ENCODE measurements at regions not wholly inside any gene's neighbourhood (a gene's known extent, or its start where the extent isn't known, plus 50 kb on each side); places are given as distances from the start of the nearest gene placed in this dataset.
A peak's percentile ranks its signal among the peaks of the same experiment; 100 is the strongest.

- H3K36me3 ChIP-seq (ENCODE audit: insufficient read depth in 1 of 2, low read depth in 1 of 2): no peaks in the 10 kb centered on the region
- no peak for TF ChIP-seq CTCF (IDR thresholded peaks at IDR 0.05)
- H3K4me1 ChIP-seq: peaks cover 14% of the 10 kb centered on the region
- no peak overlapping the region for H3K27ac ChIP-seq
- H3K4me3 ChIP-seq: no peak overlapping the region
- intact Hi-C loops (cut with DNase I): no loop called here
- H3K9me3 ChIP-seq: no peaks in the 10 kb centered on the region
- WGBS, 3 donors: 43 to 59% (median 46%) methylated on average over 2 of the region's 2 CpGs
- H3K27me3 ChIP-seq (ENCODE audit: insufficient read depth in 3 of 3, low read length in 2 of 3): peaks cover 0 to 23% (median 3%) of the 10 kb centered on the region in 3 donors
- no peak for DNase-seq
- no peak for ATAC-seq
Measured at GRCh38 chr9:129434187-129434586, 186.7 kb downstream of the C9orf50 start.

- no peak overlapping the region for H3K27ac ChIP-seq
- H3K4me1 ChIP-seq: peaks cover 8% of the 10 kb centered on the region
- ATAC-seq (peak in 2 of 4 donors; percentile 42 to 74), DNase-seq (no peak)
- no peaks in the 10 kb centered on the region for H3K9me3 ChIP-seq
- no peak for TF ChIP-seq CTCF (IDR thresholded peaks at IDR 0.05)
- H3K36me3 ChIP-seq (ENCODE audit: insufficient read depth in 1 of 2, low read depth in 1 of 2): no peaks in the 10 kb centered on the region
- H3K27me3 ChIP-seq (ENCODE audit: insufficient read depth in 3 of 3, low read length in 2 of 3): peaks cover 0 to 8% (median 0%) of the 10 kb centered on the region in 3 donors
- intact Hi-C loops (cut with DNase I): no loop called here
- no peak overlapping the region for H3K4me3 ChIP-seq
- WGBS, 3 donors: 38 to 62% (median 52%) methylated on average over 15 of the region's 15 CpGs
Measured at GRCh38 chr9:129432297-129433154, 188.4 kb downstream of the C9orf50 start.

GRCh38 chr9:129430940-129431643, 189.8 kb downstream of the C9orf50 start:
- Histone ChIP-seq H3K27ac (no peak overlapping the region), H3K4me1 (no peaks in the 10 kb centered on the region), H3K9me3 (no peaks in the 10 kb centered on the region), H3K27me3 (ENCODE audit: insufficient read depth in 3 of 3, low read length in 2 of 3) (no peaks in the 10 kb centered on the region), H3K36me3 (ENCODE audit: insufficient read depth in 1 of 2, low read depth in 1 of 2) (no peaks in the 10 kb centered on the region), H3K4me3 (no peak overlapping the region)
- no peak for TF ChIP-seq CTCF (IDR thresholded peaks at IDR 0.05)
- DNase-seq (no peak), ATAC-seq (no peak)
- intact Hi-C loops (cut with DNase I): no loop called here
- 83 to 87% (median 85%) methylated on average over 18 of the region's 18 CpGs for WGBS, 3 donors

GRCh38 chr9:129428864-129429577, 191.9 kb downstream of the C9orf50 start:
- no peak overlapping the region for H3K4me3 ChIP-seq
- DNase-seq: no peak
- no peak for TF ChIP-seq CTCF (IDR thresholded peaks at IDR 0.05)
- 77 to 83% (median 78%) methylated on average over 9 of the region's 9 CpGs for WGBS, 3 donors
- no peak overlapping the region for H3K27ac ChIP-seq
- H3K9me3 ChIP-seq: no peaks in the 10 kb centered on the region
- H3K4me1 ChIP-seq: no peaks in the 10 kb centered on the region
- no peaks in the 10 kb centered on the region for H3K36me3 ChIP-seq (ENCODE audit: insufficient read depth in 1 of 2, low read depth in 1 of 2)
- intact Hi-C loops (cut with DNase I): no loop called here
- no peak for ATAC-seq
- no peaks in the 10 kb centered on the region for H3K27me3 ChIP-seq (ENCODE audit: insufficient read depth in 3 of 3, low read length in 2 of 3)

Measured in psoas muscle (tissue), 7 donors.